Panc1 (cell line): ENCODE measurements at regions not wholly inside any gene's neighbourhood (a gene's known extent, or its start where the extent isn't known, plus 50 kb on each side); places are given as distances from the start of the nearest gene placed in this dataset.

Source experiments
- ATAC-seq: fragments of 200-7000 bp; cut with Tn5 transposase; 2 replicates; pipeline ENCODE4 v1.9.1; 2020; ENCODE audit warnings: mild to moderate bottlenecking, moderate library complexity
- BruUV-seq: library from RNA; stranded (reverse); fragments of 400-500 nt; replicated peaks from 2 replicates; lab custom pipeline; 2021; lab: Mats Ljungman, UMichigan
- CTCF ChIA-PET: fragments of 300-600 bp; sonication (Branson Sonifier 250); formaldehyde crosslinking; loops from one replicate; lab custom pipeline; 2022; ENCODE audit warnings: antibody characterized with exemption; lab: Charles Lee
- POLR2A ChIA-PET: fragments of 300-600 bp; sonication (Branson Sonifier 250); formaldehyde crosslinking; loops from one replicate; lab custom pipeline; 2022; ENCODE audit warnings: antibody characterized with exemption; lab: Charles Lee
- DNase-seq: peaks from one replicate; pipeline ENCODE4 v3.0.0-alpha.2; 2010; ENCODE audit warnings: low read depth, low spot score
- H3K27ac ChIP-seq: 2 replicates; pipeline ENCODE4 v1.5.1; 2011; ENCODE audit warnings: mild to moderate bottlenecking, low read length, inconsistent platforms
- H3K27me3 ChIP-seq: fragments of 200-500 bp; sonication (Bioruptor generic); 2 replicates; pipeline ENCODE4 v1.6.0; 2014; ENCODE audit warnings: low read length, inconsistent platforms; ENCODE audit not compliant: control insufficient read depth, insufficient read depth
- H3K36me3 ChIP-seq: fragments of 200-500 bp; sonication (Bioruptor generic); 2 replicates; pipeline ENCODE4 v1.5.1; 2014; ENCODE audit warnings: inconsistent platforms, mild to moderate bottlenecking, low read length, moderate library complexity; ENCODE audit not compliant: control insufficient read depth, insufficient read depth
- H3K4me1 ChIP-seq: 2 replicates; pipeline ENCODE4 v1.5.1; 2011; ENCODE audit warnings: inconsistent platforms, mild to moderate bottlenecking, low read length, moderate library complexity; ENCODE audit not compliant: control insufficient read depth, insufficient read depth
- H3K4me3 ChIP-seq, 2 experiments: 2 replicates each; pipeline ENCODE4 v1.5.1; 2011 to 2012; ENCODE audit warnings: low read depth in 2 of 2, low read length in 2 of 2, mild to moderate bottlenecking in 2 of 2, inconsistent platforms in 1 of 2, moderate library complexity in 1 of 2
- H3K9me3 ChIP-seq: fragments of 200-500 bp; sonication (Bioruptor generic); 2 replicates; pipeline ENCODE4 v1.5.1; 2014; ENCODE audit warnings: low read depth, mild to moderate bottlenecking, inconsistent platforms, low read length, moderate library complexity; ENCODE audit not compliant: control insufficient read depth, insufficient read depth
- POLR2AphosphoS5 ChIP-seq: IDR thresholded peaks from 2 replicates; pipeline ENCODE4 v1.6.1; 2012; ENCODE audit warnings: mild to moderate bottlenecking, low read depth, low read length, moderate library complexity
- REST ChIP-seq, 2 experiments: IDR thresholded peaks; 2 replicates each; pipeline ENCODE4 v1.6.1; 2011 to 2012; ENCODE audit warnings: low read depth in 2 of 2, control low read depth in 1 of 2, low read length in 1 of 2, mild to moderate bottlenecking in 1 of 2, moderate library complexity in 1 of 2; ENCODE audit not compliant: insufficient read depth in 1 of 2
- SIN3A ChIP-seq: IDR thresholded peaks from 2 replicates; pipeline ENCODE4 v1.6.1; 2012; ENCODE audit warnings: low read depth, mild to moderate bottlenecking, low read length, moderate library complexity, borderline replicate concordance; ENCODE audit not compliant: insufficient read depth
- TCF7L2 ChIP-seq: IDR thresholded peaks from 2 replicates; pipeline ENCODE4 v1.6.1; 2011; ENCODE audit warnings: mild to moderate bottlenecking, low read depth, low read length, inconsistent platforms
- in situ Hi-C: cut with HindIII; loops from 2 replicates; pipeline ENCODE4 v1.10.0; 2016; ENCODE audit warnings: low sequenced_read_pairs, low pct_unique_long_range_greater_than_20kb
- intact Hi-C: fragments of 100-400 bp; cut with micrococcal nuclease; formaldehyde crosslinking; loops from one replicate; pipeline ENCODE4 v1.10.0; 2022; ENCODE audit not compliant: unreplicated experiment
- TF ChIP-seq, protein P1 (sequence below): fragments of 450-650 bp; IDR thresholded peaks from 2 replicates; pipeline ENCODE4 v1.5.1; 2017; ENCODE audit warnings: mild to moderate bottlenecking

DNA sequence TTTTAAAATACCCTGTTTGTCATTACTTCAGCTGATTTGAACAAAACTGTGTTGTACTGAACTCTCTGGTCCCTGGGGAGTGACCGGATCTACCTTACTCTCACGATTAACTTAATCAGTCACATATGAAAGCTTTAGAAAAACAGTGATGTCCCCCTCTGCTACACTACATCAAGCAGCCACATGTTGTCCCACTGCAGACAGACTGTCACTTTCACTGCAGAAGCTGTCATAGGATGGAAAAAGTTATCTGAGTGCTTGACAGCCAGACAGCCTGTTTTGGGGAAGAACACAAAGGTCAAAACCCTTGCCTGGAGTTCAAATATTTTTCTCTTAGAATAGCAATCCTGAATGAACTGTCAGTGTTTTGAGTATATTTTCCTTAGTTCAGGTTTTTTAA is 546.4 kb downstream of the DTWD2 start:
- Histone ChIP-seq H3K4me1 (no peaks in the 10 kb centered on the region), H3K27me3 (no peaks in the 10 kb centered on the region), H3K4me3 (no peak overlapping the region), H3K36me3 (no peaks in the 10 kb centered on the region), H3K9me3 (no peaks in the 10 kb centered on the region), H3K27ac (no peak overlapping the region)
- in situ Hi-C loops (no loop called here), intact Hi-C loops (no loop called here)
- no peak for ATAC-seq
- DNase-seq, result no peak
- ChIA-PET CTCF (no interaction called here), POLR2A (no interaction called here)
- BruUV-seq, result no TSS peak
- TF ChIP-seq SIN3A, result no peak
- TF ChIP-seq REST (IDR thresholded peaks at IDR 0.05; ENCODE audit: insufficient read depth in 1 of 2, low read depth in 2 of 2, low read length in 1 of 2), result no peak
- TF ChIP-seq POLR2AphosphoS5, result no peak

DNA sequence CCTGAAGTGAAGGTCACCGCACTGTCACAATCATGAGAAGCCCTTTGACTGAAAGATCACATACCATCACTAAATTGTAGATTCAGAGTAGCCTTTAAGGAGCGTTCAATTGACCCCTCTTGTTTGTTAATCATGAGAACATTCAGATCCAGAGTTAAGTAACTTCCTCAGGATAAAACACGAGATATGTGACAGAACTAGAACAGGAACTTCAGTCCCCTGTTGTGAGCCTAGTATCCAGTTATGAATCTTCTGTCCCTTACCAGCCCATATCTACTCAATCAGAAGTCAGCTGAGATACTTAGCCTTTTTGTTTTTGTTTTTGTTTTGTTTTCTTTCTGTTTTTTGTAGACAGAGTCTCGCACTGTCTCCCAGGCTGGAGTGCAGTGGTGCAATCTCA is 547.3 kb downstream of the DTWD2 start:
- DNase-seq, result no peak
- H3K9me3 ChIP-seq, result no peaks in the 10 kb centered on the region
- BruUV-seq, result no TSS peak
- TF ChIP-seq POLR2AphosphoS5 (no peak), TCF7L2 (no peak), SIN3A (no peak), REST (IDR thresholded peaks at IDR 0.05; ENCODE audit: insufficient read depth in 1 of 2, low read depth in 2 of 2, low read length in 1 of 2) (no peak)
- TF ChIP-seq, protein P1, sequence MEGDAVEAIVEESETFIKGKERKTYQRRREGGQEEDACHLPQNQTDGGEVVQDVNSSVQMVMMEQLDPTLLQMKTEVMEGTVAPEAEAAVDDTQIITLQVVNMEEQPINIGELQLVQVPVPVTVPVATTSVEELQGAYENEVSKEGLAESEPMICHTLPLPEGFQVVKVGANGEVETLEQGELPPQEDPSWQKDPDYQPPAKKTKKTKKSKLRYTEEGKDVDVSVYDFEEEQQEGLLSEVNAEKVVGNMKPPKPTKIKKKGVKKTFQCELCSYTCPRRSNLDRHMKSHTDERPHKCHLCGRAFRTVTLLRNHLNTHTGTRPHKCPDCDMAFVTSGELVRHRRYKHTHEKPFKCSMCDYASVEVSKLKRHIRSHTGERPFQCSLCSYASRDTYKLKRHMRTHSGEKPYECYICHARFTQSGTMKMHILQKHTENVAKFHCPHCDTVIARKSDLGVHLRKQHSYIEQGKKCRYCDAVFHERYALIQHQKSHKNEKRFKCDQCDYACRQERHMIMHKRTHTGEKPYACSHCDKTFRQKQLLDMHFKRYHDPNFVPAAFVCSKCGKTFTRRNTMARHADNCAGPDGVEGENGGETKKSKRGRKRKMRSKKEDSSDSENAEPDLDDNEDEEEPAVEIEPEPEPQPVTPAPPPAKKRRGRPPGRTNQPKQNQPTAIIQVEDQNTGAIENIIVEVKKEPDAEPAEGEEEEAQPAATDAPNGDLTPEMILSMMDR, result no peak
- H3K4me1 ChIP-seq, result no peaks in the 10 kb centered on the region
- no peak overlapping the region for H3K27ac ChIP-seq
- no peak for ATAC-seq
- H3K4me3 ChIP-seq, result no peak overlapping the region
- intact Hi-C loops, result no loop called here
- no peaks in the 10 kb centered on the region for H3K36me3 ChIP-seq
- ChIA-PET POLR2A (no interaction called here), CTCF (no interaction called here)
- no peaks in the 10 kb centered on the region for H3K27me3 ChIP-seq
- in situ Hi-C loops, result no loop called here
